HepG2 (cell line): ENCODE measurements at regions not wholly inside any gene's neighbourhood (a gene's known extent, or its start where the extent isn't known, plus 50 kb on each side); places are given as distances from the start of the nearest gene placed in this dataset.

ENCODE experiments used
- CBFB ChIP-seq: sonication (generic); formaldehyde crosslinking; IDR thresholded peaks from 2 replicates; pipeline ENCODE4 v1.4.0; 2020; ENCODE audit warnings: missing genetic modification reagents
- CTCF ChIP-seq: sonication (generic); formaldehyde crosslinking; IDR thresholded peaks from 2 replicates; pipeline ENCODE4 v1.5.0; 2020; ENCODE audit warnings: mild to moderate bottlenecking, missing genetic modification reagents, moderate library complexity
- MAFF ChIP-seq: IDR thresholded peaks from 2 replicates; pipeline ENCODE4 v1.6.1; 2011; ENCODE audit warnings: low read depth, low read length, improper control_type of control experiment
- SMC3 ChIP-seq: IDR thresholded peaks from 2 replicates; pipeline ENCODE4 v1.6.1; 2011; ENCODE audit warnings: low read length, improper control_type of control experiment
- TCF12 ChIP-seq, 2 experiments: fragments of 450-650 bp in 1 of 2; sonication (generic) in 1 of 2; formaldehyde crosslinking in 1 of 2; IDR thresholded peaks; 2 replicates each; pipeline versions ENCODE4 v1.6.1 to v1.8.0; 2017 to 2022; ENCODE audit warnings: antibody characterized with exemption in 1 of 2, mild to moderate bottlenecking in 1 of 2, missing genetic modification reagents in 1 of 2, moderate library complexity in 1 of 2
- YY1 ChIP-seq: IDR thresholded peaks from 2 replicates; pipeline ENCODE4 v1.6.1; 2011; ENCODE audit warnings: low read length, low read depth, moderate library complexity, mild to moderate bottlenecking; ENCODE audit not compliant: insufficient read depth, insufficient replicate concordance
- ZNF660 ChIP-seq: sonication (generic); formaldehyde crosslinking; IDR thresholded peaks from 2 replicates; pipeline ENCODE4 v1.5.1; 2020; ENCODE audit warnings: mild to moderate bottlenecking, low read depth, missing genetic modification reagents, borderline replicate concordance
- ZNF879 ChIP-seq: sonication (generic); formaldehyde crosslinking; IDR thresholded peaks from 2 replicates; pipeline ENCODE4 v1.8.1; 2023; ENCODE audit warnings: missing genetic modification reagents

DNA sequence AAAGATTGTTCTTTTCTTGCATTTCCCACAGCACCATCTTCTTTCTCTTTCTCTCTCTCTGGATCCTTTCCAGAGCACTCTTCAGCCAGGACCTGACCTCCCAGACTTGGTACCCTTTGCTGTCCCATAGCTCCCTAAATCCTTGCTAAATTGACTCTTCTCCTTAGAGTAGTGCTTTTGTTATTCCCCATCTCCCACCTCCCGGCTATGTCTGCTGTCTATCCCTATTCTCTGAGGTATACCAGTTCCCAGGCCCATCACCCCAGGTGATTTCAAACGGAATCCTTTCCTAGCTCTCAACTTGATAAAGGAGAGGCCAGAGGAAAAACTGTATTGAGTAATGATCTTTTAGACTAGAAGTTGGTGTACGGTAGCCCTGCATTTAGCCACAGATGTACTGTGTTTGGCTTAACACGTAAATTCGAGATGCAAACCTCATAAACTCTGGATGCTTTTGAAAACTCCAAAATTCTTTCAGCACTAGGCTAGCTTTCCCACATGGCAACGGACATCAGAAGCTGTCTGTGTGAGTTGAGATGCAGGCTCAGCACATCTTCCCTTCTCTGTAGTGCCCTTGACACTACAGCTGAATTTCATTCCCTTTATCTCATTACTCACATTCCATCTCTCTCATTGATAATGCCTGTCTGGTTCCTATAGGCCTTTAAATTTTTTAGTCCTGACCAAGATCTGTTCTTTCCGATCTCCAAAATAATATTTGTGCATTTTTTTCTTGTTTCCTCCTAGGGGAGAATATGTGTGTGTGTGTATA, 320.8 kb upstream of the ITGA1 start:
- no peak for TF ChIP-seq SMC3
- no peak for TF ChIP-seq ZNF879 (CRISPR knock-in tag)
- no peak for TF ChIP-seq CTCF (CRISPR knock-in tag)
- no peak for TF ChIP-seq MAFF
- no peak for TF ChIP-seq YY1
- TF ChIP-seq ZNF660 = no peak
- no peak for TF ChIP-seq TCF12 (IDR thresholded peaks at IDR 0.05)
- no peak for TF ChIP-seq TCF12 (CRISPR knock-in tag; IDR thresholded peaks at IDR 0.05)
- no peak for TF ChIP-seq CBFB (CRISPR knock-in tag)
